ENCODE measurements at regions not wholly inside any gene's neighbourhood (a gene's known extent, or its start where the extent isn't known, plus 50 kb on each side); places are given as distances from the start of the nearest gene placed in this dataset.
"Not testable (repeated sequence)": the region's sequence is repeated elsewhere in the genome, so short reads cannot be mapped to it uniquely, and the experiment has no call there.

GRCh38 chrY:18599606-18600005 lies 53.1 kb downstream of the HSFY1 start:
- not testable (repeated sequence) for H3K9me3 Mint-ChIP-seq (ENCODE audit: unreplicated experiment); DNase-seq; H3K4me3 Mint-ChIP-seq (ENCODE audit: unreplicated experiment); H3K27ac Mint-ChIP-seq (ENCODE audit: unreplicated experiment); H3K4me1 Mint-ChIP-seq (ENCODE audit: low read depth, unreplicated experiment); H3K27me3 Mint-ChIP-seq (ENCODE audit: unreplicated experiment); H3K36me3 Mint-ChIP-seq (ENCODE audit: unreplicated experiment)

DNA sequence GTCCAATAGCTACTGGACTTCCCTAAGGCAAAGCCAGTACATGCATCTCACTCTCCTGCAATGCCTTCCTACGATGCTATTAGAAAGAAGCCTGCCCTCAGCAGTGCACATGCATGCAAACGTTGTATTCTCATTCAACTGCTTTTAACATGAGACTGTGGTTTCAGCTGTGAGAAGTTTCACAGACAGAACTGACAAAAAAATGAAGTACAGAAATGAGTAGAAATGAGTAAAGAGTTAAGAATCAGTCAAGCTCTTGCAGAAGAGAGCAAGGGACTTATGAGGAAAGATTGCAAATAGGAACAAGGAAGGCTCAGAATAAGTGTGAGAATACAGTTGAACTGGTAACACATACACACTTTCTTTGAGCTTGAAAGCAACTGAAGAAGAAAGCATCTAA lies 54.8 kb downstream of the HSFY1 start:
- H3K27me3 Mint-ChIP-seq (ENCODE audit: unreplicated experiment); H3K9me3 Mint-ChIP-seq (ENCODE audit: unreplicated experiment); H3K4me1 Mint-ChIP-seq (ENCODE audit: low read depth, unreplicated experiment); H3K4me3 Mint-ChIP-seq (ENCODE audit: unreplicated experiment); H3K36me3 Mint-ChIP-seq (ENCODE audit: unreplicated experiment); H3K27ac Mint-ChIP-seq (ENCODE audit: unreplicated experiment); DNase-seq: not testable (repeated sequence)

- H3K36me3 Mint-ChIP-seq (ENCODE audit: unreplicated experiment); H3K4me1 Mint-ChIP-seq (ENCODE audit: low read depth, unreplicated experiment); DNase-seq; H3K4me3 Mint-ChIP-seq (ENCODE audit: unreplicated experiment); H3K9me3 Mint-ChIP-seq (ENCODE audit: unreplicated experiment); H3K27ac Mint-ChIP-seq (ENCODE audit: unreplicated experiment); H3K27me3 Mint-ChIP-seq (ENCODE audit: unreplicated experiment): not testable (repeated sequence)
Observed at GRCh38 chrY:18606251-18606650, 59.7 kb downstream of the HSFY1 start.

- not testable (repeated sequence) for H3K36me3 Mint-ChIP-seq (ENCODE audit: unreplicated experiment); H3K27ac Mint-ChIP-seq (ENCODE audit: unreplicated experiment); H3K9me3 Mint-ChIP-seq (ENCODE audit: unreplicated experiment); H3K4me1 Mint-ChIP-seq (ENCODE audit: low read depth, unreplicated experiment); H3K4me3 Mint-ChIP-seq (ENCODE audit: unreplicated experiment); H3K27me3 Mint-ChIP-seq (ENCODE audit: unreplicated experiment); DNase-seq
Observed at GRCh38 chrY:18608205-18608604, 61.7 kb downstream of the HSFY1 start.

- not testable (repeated sequence) for H3K4me3 Mint-ChIP-seq (ENCODE audit: unreplicated experiment); H3K4me1 Mint-ChIP-seq (ENCODE audit: low read depth, unreplicated experiment); H3K27me3 Mint-ChIP-seq (ENCODE audit: unreplicated experiment); H3K27ac Mint-ChIP-seq (ENCODE audit: unreplicated experiment); DNase-seq; H3K9me3 Mint-ChIP-seq (ENCODE audit: unreplicated experiment); H3K36me3 Mint-ChIP-seq (ENCODE audit: unreplicated experiment)
Observed at GRCh38 chrY:18615809-18616208, 69.3 kb downstream of the HSFY1 start.

DNA sequence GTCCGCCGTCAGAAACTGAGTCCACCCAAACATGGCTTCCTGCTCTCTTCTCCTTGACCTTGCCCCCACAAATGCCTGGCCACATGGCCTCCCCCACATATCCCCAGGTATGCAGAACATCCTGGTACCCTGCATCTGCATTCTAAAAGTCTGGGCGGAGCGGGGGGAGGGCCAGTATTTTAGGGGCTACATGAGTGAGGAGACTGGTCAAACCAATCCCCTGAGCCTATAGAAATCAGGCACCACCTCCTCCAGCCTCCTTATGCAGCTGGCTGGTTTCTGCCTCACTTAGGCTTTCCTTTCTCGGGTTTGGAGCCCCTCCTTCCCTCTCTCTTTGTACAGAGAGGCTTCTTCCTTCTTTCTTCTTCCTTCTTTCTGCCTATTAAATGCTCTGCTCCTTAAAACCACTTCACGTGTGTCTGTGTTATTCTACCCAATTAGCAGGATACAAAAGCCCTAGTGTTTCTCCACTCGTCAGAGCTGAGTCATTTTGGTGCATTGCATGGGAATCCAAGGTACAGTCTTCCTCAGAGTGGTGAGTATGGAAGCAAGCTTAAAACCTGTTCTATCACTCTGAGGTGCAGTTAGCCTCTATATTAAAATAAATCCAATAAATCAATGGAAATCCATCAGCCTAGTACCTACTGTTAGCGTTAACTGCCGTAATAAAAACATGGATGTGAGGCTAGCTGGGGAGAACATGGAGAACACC lies 83.4 kb downstream of the HSFY1 start:
- not testable (repeated sequence) for H3K27me3 Mint-ChIP-seq (ENCODE audit: unreplicated experiment); H3K9me3 Mint-ChIP-seq (ENCODE audit: unreplicated experiment); H3K27ac Mint-ChIP-seq (ENCODE audit: unreplicated experiment); H3K4me3 Mint-ChIP-seq (ENCODE audit: unreplicated experiment); H3K36me3 Mint-ChIP-seq (ENCODE audit: unreplicated experiment); H3K4me1 Mint-ChIP-seq (ENCODE audit: low read depth, unreplicated experiment); DNase-seq

DNA sequence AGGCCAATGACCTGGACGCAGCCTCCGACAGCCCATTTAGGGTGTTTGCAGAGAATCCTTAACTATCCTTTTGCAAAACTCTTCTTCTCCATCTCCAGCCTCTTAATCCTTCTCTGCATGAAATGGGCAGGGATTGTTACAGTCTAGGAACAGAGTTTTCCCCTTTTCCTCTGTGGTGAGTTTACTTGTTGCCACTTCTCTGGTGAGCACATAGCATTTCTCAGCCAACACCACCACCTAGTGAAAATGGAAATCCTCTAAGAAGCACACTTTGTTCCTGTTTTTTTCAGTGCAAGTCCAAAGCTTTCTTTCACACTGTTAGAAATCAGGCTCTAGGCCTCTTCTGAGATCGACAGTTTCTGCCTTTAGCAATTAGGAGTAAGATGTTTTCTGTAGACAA lies 84.1 kb downstream of the HSFY1 start:
- DNase-seq; H3K4me3 Mint-ChIP-seq (ENCODE audit: unreplicated experiment); H3K27ac Mint-ChIP-seq (ENCODE audit: unreplicated experiment); H3K9me3 Mint-ChIP-seq (ENCODE audit: unreplicated experiment); H3K4me1 Mint-ChIP-seq (ENCODE audit: low read depth, unreplicated experiment); H3K36me3 Mint-ChIP-seq (ENCODE audit: unreplicated experiment); H3K27me3 Mint-ChIP-seq (ENCODE audit: unreplicated experiment): not testable (repeated sequence)

DNA sequence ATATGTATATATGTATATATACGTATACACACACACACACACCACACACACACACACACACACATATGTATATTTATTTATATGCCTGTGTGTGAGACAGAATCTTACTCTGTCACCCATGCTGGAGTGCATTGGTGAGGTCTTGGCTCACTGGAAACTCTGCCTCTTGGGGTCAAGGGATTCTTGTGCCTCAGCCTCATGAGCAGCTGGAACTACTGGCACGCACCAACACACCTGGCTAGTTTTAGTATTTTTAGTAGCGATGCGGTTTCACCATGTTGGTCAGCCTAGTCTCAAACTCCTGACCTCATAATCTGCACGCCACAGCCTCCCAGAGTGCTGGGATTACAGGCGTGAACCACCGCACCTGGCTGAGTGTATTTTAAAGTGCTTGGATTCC lies 85.1 kb downstream of the HSFY1 start:
- not testable (repeated sequence) for H3K4me1 Mint-ChIP-seq (ENCODE audit: low read depth, unreplicated experiment); DNase-seq; H3K9me3 Mint-ChIP-seq (ENCODE audit: unreplicated experiment); H3K4me3 Mint-ChIP-seq (ENCODE audit: unreplicated experiment); H3K36me3 Mint-ChIP-seq (ENCODE audit: unreplicated experiment); H3K27me3 Mint-ChIP-seq (ENCODE audit: unreplicated experiment); H3K27ac Mint-ChIP-seq (ENCODE audit: unreplicated experiment)

- H3K4me3 Mint-ChIP-seq (ENCODE audit: unreplicated experiment), result no peak overlapping the region
- no peaks in the 10 kb centered on the region for H3K36me3 Mint-ChIP-seq (ENCODE audit: unreplicated experiment)
- no peaks in the 10 kb centered on the region for H3K4me1 Mint-ChIP-seq (ENCODE audit: low read depth, unreplicated experiment)
- H3K9me3 Mint-ChIP-seq (ENCODE audit: unreplicated experiment), result no peaks in the 10 kb centered on the region
- no peak for TF ChIP-seq CTCF (IDR thresholded peaks at IDR 0.05; ENCODE audit: partially characterized antibody, unreplicated experiment)
- no peak for DNase-seq
- H3K27me3 Mint-ChIP-seq (ENCODE audit: unreplicated experiment), result no peaks in the 10 kb centered on the region
- H3K27ac Mint-ChIP-seq (ENCODE audit: unreplicated experiment), result no peak overlapping the region
Observed at GRCh38 chrY:18650746-18651145, 104.2 kb downstream of the HSFY1 start.

Measured in glutamatergic neuron (in vitro differentiated cells).